Choroid plexus epithelial cell (primary cell): ENCODE measurements at regions not wholly inside any gene's neighbourhood (a gene's known extent, or its start where the extent isn't known, plus 50 kb on each side); places are given as distances from the start of the nearest gene placed in this dataset.

Experiments used
- DNase-seq: peaks from one replicate; pipeline ENCODE4 v3.0.0-alpha.2; 2010; ENCODE audit warnings: low read depth
- H3K4me3 ChIP-seq: 2 replicates; pipeline ENCODE4 v1.5.1; 2011; ENCODE audit warnings: low read depth, mild to moderate bottlenecking, control low read depth, low read length, moderate library complexity
- CTCF ChIP-seq: conservative IDR thresholded peaks from 2 replicates; pipeline ENCODE4 v1.5.1; 2011; ENCODE audit warnings: low read depth, mild to moderate bottlenecking, control low read depth, inconsistent platforms, low read length, moderate library complexity

GRCh38 chr6:141482796-141483597, 649.7 kb upstream of the GJE1 start:
- peak; percentile 31 for DNase-seq
- H3K4me3 ChIP-seq, result peak overlapping the region; percentile 40
- no peak for TF ChIP-seq CTCF

- DNase-seq, result peak; percentile 48
- no peak for TF ChIP-seq CTCF
- H3K4me3 ChIP-seq, result no peak overlapping the region
These were observed 657.5 kb upstream of the GJE1 start for GRCh38 chr6:141475259-141475658.

GRCh38 chr6:141472162-141472928, 660.4 kb upstream of the GJE1 start:
- no peak for DNase-seq
- no peak for TF ChIP-seq CTCF
- H3K4me3 ChIP-seq, result no peak overlapping the region

GRCh38 chr6:141470810-141471209, 661.9 kb upstream of the GJE1 start:
- no peak overlapping the region for H3K4me3 ChIP-seq
- DNase-seq, result no peak
- no peak for TF ChIP-seq CTCF

GRCh38 chr6:141467881-141468280, 664.8 kb upstream of the GJE1 start:
- TF ChIP-seq CTCF, result no peak
- DNase-seq, result peak; percentile 68
- H3K4me3 ChIP-seq, result no peak overlapping the region

- no peak overlapping the region for H3K4me3 ChIP-seq
- no peak for DNase-seq
- no peak for TF ChIP-seq CTCF
These were observed 665.7 kb upstream of the GJE1 start for GRCh38 chr6:141467041-141467440.
